ENCODE measurements at regions not wholly inside any gene's neighbourhood (a gene's known extent, or its start where the extent isn't known, plus 50 kb on each side); places are given as distances from the start of the nearest gene placed in this dataset.

DNA sequence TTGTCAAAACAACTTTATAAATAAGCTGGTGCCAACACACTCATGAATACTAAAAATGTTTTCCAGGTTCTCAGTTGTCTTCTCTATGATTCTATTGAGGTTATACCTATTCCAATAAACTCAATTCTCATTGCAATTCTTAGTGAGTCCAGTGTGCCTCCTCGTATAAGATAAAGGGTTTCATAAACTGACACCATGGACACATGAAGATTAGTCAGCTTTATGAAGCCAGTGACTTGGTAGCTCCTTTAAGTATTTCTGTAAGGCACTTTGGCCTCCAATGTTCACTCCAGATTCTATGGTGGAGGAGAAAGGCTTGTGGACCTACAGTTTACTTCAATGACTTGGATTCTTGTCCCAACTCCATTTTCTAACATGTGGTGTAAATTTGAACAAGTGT, 521.3 kb upstream of the JARID2 start:
- H3K4me3 Mint-ChIP-seq (ENCODE audit: unreplicated experiment): no peak overlapping the region
- H3K4me1 Mint-ChIP-seq (ENCODE audit: unreplicated experiment): peaks cover 10% of the 10 kb centered on the region
- no peak for DNase-seq (ENCODE audit: extremely low spot score, unreplicated experiment)
- no peaks in the 10 kb centered on the region for H3K36me3 Mint-ChIP-seq (ENCODE audit: unreplicated experiment)
- H3K27me3 Mint-ChIP-seq (ENCODE audit: unreplicated experiment): no peaks in the 10 kb centered on the region
- no peak overlapping the region for H3K27ac Mint-ChIP-seq (ENCODE audit: unreplicated experiment)
- no peaks in the 10 kb centered on the region for H3K9me3 Mint-ChIP-seq (ENCODE audit: unreplicated experiment)
- TF ChIP-seq, protein P1, sequence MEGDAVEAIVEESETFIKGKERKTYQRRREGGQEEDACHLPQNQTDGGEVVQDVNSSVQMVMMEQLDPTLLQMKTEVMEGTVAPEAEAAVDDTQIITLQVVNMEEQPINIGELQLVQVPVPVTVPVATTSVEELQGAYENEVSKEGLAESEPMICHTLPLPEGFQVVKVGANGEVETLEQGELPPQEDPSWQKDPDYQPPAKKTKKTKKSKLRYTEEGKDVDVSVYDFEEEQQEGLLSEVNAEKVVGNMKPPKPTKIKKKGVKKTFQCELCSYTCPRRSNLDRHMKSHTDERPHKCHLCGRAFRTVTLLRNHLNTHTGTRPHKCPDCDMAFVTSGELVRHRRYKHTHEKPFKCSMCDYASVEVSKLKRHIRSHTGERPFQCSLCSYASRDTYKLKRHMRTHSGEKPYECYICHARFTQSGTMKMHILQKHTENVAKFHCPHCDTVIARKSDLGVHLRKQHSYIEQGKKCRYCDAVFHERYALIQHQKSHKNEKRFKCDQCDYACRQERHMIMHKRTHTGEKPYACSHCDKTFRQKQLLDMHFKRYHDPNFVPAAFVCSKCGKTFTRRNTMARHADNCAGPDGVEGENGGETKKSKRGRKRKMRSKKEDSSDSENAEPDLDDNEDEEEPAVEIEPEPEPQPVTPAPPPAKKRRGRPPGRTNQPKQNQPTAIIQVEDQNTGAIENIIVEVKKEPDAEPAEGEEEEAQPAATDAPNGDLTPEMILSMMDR (IDR thresholded peaks at IDR 0.05): no peak

DNA sequence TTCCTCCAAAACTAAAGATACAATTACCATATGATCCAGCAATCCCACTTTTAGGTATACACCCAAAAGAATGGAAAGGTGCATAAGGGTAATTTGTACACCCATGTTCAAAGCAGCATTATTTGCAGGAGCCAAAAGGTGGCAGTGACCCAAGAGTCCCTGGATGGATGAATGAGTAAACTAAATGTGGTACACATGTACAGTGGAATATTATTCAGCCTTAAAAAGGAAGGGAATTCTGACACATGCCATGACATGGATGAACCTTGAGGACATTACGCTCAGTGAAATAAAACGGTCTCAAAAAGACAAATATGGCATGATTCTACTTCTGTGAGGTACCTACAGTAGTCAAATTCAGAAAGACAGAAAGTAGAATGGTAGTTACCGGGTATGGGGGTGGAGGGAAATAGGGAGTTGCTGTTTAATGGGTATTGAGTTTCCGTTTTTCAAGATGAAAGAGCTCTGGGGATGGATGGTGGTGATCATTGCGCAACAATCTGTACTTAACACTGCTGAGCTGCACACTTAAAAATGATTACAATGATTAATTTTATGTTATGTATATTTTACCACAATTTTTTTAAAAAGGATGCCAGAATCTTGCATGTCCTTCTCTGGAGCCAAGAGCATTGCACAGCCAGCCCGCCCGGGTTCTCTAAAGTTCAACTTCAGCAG, 518.9 kb upstream of the JARID2 start:
- Mint-ChIP-seq H3K27me3 (ENCODE audit: unreplicated experiment) (no peaks in the 10 kb centered on the region), H3K4me3 (ENCODE audit: unreplicated experiment) (no peak overlapping the region), H3K36me3 (ENCODE audit: unreplicated experiment) (no peaks in the 10 kb centered on the region), H3K27ac (ENCODE audit: unreplicated experiment) (no peak overlapping the region), H3K9me3 (ENCODE audit: unreplicated experiment) (no peaks in the 10 kb centered on the region), H3K4me1 (ENCODE audit: unreplicated experiment) (no peaks in the 10 kb centered on the region)
- TF ChIP-seq, protein P1 (IDR thresholded peaks at IDR 0.05): no peak
- DNase-seq (ENCODE audit: extremely low spot score, unreplicated experiment): no peak

DNA sequence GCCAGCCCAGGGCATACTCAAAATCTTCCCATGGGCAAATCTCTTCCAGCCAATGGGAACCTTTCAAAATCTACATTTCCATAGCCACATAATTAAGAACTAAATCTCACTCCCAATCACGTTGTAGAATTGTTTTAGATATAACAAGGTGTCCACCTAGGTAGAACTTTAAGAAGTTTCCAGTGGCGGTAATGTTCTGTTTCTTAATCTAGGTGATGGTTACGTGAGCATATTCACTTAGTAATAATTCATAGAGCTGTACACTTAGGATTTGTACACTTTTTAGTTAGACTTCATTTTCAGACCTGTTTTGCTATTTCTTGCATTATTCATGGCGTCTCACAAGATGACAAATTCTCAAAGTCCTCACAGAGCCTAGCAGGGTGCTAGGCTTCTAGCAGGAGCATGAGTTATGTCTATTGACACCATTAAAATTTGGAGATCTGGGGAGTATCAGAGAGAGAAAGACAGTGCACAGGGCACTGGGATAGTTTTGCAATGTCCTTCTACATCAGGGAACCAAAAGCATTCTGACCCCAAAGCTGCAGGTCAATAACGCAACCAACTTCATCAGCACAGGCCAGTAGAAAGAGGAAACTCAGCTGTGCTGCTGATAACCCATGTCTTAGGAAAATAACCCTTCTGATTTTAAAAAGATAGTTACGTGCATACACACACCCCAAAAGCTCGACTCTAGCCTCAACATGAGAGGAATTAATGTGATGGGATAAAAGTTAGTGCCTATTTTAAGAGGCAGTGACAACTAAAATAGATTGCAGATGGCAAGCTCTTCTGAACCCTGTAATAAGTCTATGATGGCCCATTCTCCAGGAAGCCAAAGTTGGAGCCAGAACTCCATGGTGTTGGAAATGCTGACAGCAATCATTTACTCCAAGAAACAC, 518.1 kb upstream of the JARID2 start:
- H3K4me3 Mint-ChIP-seq (ENCODE audit: unreplicated experiment): no peak overlapping the region
- TF ChIP-seq, protein P1 (IDR thresholded peaks at IDR 0.05): no peak
- no peak overlapping the region for H3K27ac Mint-ChIP-seq (ENCODE audit: unreplicated experiment)
- no peak for DNase-seq (ENCODE audit: extremely low spot score, unreplicated experiment)
- H3K36me3 Mint-ChIP-seq (ENCODE audit: unreplicated experiment): no peaks in the 10 kb centered on the region
- H3K4me1 Mint-ChIP-seq (ENCODE audit: unreplicated experiment): peaks cover 3% of the 10 kb centered on the region
- no peaks in the 10 kb centered on the region for H3K27me3 Mint-ChIP-seq (ENCODE audit: unreplicated experiment)
- H3K9me3 Mint-ChIP-seq (ENCODE audit: unreplicated experiment): no peaks in the 10 kb centered on the region

DNA sequence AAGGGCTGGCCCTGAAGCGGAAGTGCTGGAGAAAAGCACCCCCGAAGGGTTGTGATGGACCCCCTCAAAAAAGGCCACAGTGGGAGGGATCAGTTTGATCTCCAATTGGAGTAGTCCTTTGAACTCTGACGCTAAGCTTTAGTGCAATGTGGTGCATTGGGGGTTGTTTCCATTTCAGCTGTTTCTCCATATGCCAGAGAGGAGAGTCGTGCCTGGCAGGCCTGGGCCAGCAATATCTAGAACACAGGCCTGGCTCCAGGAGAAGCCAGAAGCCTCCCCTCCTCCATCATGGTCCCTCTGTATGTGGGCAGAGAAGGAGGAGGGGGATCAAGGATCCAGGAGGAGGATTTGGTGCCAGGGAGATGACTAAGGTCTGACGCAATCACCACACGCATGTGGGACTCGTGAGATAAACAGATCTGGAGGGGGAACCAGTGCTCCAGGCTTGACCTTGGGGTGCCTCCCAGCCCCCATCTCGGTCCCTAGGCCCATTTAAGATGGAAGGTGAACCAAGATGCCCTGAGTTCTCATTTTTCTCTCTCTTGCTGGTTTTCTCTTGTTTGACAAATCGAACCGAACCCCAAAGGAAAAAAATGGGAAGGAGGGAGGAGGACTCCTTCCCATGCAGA, 517.4 kb upstream of the JARID2 start:
- DNase-seq (ENCODE audit: extremely low spot score, unreplicated experiment): no peak
- peaks cover 11% of the 10 kb centered on the region for H3K4me1 Mint-ChIP-seq (ENCODE audit: unreplicated experiment)
- no peak overlapping the region for H3K4me3 Mint-ChIP-seq (ENCODE audit: unreplicated experiment)

More for the DNA sequence above, 517.4 kb upstream of the JARID2 start:
- H3K36me3 Mint-ChIP-seq (ENCODE audit: unreplicated experiment): no peaks in the 10 kb centered on the region
- H3K27me3 Mint-ChIP-seq (ENCODE audit: unreplicated experiment): no peaks in the 10 kb centered on the region
- no peak overlapping the region for H3K27ac Mint-ChIP-seq (ENCODE audit: unreplicated experiment)
- H3K9me3 Mint-ChIP-seq (ENCODE audit: unreplicated experiment): no peaks in the 10 kb centered on the region
- TF ChIP-seq, protein P1 (IDR thresholded peaks at IDR 0.05): no peak

All from osteocyte (in vitro differentiated cells).